Renal cortex interstitium (tissue), 11 donors: ENCODE measurements at regions not wholly inside any gene's neighbourhood (a gene's known extent, or its start where the extent isn't known, plus 50 kb on each side); places are given as distances from the start of the nearest gene placed in this dataset.
A peak's percentile ranks its signal among the peaks of the same experiment; 100 is the strongest.

Experiments
- DNase-seq, 11 donors: peaks; one replicate each; pipeline ENCODE4 v3.0.0-alpha.2; 2013; ENCODE audit warnings: low read depth in 9 of 11, low spot score in 4 of 11; ENCODE audit errors: extremely low read depth in 1 of 11

DNA sequence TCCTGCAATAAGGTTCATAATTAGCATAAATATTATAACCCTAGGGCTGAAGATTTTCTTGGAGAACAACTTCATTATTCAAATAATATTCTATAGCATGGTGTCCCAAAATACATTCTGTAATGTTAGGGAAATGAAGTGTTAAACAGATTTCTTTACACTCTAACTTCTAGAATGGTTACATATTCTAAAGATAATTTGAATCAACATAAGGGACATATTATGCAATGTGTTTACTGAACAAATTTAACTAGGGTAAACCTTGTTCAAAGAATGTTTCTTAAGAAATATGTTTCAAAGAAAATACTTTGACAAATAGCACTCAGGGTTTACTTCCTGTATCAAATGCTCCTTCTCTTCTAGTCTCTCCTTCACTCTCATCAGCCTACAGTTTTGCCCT, 281.6 kb downstream of the SLC6A15 start:
- DNase-seq = no peak

DNA sequence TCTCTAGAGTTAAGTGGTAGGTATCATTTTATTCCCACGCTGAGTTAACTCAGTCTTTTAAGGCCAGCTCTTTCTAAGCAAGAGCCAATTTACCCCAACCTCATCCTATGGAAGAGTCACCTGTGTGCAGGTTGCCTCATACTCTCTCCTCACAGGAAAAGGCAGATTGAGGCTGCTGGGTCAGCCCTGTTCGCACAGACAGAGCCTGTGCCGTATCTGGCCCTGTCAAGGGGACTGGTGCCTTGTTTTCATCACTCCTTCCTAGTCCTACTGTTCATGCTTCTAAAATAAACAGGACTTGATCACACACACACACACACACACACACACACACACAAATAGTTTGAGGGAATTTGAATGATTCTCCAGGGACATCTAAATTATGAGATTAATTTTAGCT, 285.0 kb downstream of the SLC6A15 start:
- DNase-seq = no peak

DNA sequence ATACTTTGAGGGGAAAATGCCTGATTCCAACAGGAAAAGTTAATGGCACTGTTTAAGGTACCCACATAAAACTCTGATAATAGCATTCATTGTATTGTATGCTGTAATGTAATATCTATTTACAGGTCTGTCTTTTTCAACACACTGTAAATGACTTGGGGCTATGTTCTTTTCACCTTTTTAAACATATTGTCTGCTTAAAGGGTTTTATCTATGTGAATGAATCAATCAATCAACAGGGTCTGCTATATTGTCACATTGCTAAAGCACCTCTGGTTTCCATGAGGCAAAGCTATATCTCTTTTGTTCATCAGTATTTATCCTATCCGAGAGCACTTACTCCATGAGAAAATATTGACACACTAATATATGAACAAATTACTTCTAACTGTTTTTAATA, 288.0 kb downstream of the SLC6A15 start:
- DNase-seq = no peak

DNA sequence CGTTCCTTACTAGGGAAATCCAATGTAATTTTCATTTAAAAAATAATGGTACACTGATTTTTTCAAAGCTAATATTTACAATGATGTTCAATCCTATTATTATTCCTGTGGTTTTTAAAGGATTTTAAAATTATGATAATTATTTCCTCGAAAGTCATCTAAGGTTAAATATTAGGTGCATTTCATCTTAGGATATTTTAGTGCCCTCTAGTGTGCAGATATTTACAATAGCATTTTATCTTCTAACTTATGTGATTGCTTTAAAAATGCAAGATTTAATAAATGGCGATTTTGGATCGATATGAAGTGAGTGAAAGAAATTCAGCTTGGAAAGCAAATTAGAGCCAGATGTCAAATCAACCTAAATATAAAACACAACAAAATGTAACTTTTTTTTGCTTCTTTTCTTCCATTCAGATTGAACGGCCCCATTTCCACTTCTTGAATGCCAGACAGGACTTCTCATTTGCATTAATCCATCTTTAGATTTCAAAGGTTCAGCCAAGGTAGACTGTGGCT, 293.5 kb downstream of the SLC6A15 start:
- DNase-seq = no peak

DNA sequence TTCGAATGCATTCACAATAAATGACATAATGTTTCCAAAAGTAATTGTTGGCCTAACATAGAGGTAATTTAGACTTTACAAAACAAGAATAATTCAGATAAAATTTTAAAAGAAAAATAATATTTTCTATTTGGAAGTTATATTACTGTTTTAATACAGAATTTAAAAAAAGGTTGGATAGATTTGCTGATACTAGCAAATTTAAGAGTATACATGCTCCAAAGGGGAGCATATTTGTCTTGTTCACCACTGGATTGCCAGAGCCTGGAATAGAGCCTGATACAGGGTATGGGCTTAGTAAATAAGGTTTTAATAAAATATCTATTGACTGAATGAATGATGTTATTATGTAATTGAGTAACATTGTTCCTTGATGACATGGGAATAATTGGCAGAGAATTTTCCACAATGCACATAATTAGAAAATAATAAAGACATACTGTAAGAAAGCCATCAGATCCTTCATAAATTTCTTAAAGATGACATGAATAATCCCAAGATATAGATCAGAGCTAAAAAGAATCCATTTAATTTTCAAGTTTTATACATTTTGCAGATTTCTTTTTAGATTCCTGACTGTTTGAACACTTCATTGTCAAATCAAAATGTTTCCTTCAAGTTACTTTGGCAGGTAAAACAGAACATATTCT, 305.3 kb downstream of the SLC6A15 start:
- DNase-seq = no peak

DNA sequence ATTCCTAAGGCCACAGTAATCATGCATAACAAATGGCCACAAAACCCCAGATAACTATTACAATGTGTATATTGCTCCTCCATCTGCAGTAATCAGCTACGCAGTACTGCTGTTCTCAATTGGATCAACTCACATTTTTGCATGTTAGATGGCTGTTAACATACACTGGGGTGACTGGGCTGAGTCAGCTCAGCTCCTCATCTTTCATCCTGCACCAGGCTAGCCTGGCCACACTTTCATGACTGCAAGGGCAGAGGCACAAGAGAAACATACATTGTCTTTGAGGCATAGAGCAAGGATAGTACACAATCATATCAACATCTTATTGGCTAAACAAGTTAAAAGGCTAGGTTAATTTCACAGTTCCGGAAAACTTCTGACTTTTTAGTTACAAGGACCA, 306.6 kb downstream of the SLC6A15 start:
- no peak for DNase-seq

DNA sequence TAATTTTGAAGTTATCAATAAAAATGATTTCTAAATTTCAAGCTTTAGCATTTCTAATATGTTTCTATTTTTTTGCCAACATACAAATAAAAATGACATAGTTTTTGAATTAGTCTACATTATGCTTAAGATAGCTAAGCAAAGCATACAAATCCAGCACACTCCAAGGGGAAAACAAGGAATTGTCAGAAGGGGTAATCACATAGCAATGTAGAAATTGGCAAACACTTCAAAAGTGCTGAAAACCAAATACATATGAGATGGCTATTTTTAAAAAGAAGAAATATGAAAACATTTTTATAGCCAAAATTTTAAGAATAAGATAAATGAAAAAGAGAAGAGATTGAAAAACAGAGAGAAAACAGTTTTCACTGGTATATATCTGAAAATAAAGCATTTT, 308.0 kb downstream of the SLC6A15 start:
- DNase-seq = no peak

DNA sequence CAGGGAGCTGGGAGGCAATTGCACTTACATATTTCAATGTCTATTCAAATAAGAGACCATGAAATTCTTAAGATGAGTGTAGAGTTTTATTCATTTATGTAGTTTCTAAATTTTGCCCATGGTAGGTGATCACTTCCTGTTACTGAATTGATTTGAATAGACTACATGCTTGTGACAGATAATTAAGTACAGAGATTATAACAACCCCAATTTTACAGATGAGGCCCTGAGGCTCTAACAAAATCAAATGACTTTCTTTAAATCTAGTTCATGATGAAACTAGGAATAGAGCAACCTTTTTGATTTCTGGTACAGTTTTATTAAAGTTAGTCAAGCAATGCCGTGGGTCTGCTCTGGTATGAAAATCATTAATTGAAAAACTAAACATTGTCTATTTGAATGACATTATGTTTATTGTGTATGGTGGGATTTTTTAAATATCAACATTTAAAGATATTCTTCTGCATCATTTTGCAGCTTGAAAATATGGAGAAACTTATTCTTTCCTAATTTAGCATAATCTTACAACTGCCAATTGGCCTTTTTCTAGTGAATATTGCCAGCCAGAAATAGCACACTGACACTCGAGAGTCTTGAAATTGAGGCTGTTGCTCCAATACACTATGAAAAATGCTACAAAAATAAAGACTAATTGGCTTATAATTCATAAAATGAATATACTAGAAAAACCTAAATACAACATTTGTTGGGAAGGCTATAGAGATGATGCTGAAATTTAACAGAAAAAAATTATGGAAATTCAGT, 308.9 kb downstream of the SLC6A15 start:
- no peak for DNase-seq

DNA sequence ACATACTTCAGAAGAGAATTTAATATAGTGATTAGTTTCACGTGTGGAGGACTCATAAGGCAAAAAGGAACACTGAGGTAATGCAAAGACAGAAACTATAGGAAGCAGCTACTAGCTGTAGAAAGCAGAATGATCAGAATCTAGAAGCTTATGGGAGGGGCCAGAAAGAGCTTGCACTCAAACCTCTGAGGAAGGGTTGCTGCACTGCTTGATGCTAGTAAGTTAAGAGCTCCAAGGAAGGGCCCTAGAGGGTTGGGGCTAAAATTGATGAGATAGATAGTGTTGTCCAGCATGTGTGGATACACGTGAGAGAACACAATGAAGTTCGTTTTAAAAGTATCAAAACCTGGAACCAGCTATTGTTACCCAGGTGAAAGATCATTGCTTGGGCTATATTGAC, 311.1 kb downstream of the SLC6A15 start:
- DNase-seq = no peak

DNA sequence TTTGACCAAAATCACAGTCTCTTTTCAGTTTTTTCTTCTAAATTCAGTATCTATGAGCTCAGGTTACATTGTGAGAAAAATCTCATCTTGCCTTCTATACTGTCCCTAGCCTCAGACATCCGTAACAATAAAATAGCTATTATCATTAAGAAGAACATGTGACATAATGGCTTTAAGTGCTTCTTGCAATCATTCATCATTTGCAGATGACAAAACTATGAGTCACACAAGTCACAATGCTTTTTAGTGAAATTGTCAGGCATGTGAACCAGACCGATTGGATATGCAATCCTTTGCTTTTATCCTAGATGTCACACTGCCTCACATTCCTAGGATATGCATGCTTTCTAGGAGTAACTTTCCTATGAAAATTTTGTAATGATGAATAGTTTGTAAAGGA, 313.1 kb downstream of the SLC6A15 start:
- no peak for DNase-seq

DNA sequence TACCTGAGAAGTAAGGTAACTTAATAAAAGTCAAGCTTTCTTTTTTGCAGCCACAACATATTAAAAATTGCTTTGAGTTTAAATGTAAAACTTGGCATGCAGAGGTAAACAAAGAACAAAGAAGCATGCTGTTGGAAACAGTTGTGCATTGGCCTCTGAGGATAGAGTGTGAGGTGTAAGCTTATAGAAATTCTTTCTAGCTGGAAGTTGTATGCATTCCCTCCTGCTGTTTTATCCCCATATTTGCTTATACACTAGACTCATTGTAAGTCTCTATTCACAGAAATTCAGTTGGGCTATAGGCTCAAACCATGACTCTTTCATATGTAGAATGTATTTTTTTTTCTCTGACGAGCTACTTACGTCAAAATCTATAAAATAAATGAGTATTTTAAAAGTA, 316.3 kb downstream of the SLC6A15 start:
- no peak for DNase-seq

DNA sequence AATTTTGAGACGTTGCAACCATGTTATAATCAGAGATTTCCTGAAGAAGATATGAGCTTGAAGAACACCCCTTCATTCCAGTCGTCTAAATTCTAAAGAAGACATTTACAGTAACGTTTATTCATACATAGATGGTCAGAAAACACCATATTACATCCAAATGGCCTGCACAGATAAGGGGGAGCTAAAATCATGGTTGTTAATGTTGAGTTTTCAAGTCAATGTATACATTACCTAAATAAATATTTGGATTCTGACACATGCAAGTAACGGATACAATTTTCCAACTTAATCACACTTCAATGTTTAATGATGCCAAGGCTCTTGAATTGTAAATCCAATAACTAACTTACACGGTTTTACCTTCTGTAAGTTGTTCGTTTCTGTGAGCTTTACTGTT, 318.4 kb downstream of the SLC6A15 start:
- no peak for DNase-seq

DNA sequence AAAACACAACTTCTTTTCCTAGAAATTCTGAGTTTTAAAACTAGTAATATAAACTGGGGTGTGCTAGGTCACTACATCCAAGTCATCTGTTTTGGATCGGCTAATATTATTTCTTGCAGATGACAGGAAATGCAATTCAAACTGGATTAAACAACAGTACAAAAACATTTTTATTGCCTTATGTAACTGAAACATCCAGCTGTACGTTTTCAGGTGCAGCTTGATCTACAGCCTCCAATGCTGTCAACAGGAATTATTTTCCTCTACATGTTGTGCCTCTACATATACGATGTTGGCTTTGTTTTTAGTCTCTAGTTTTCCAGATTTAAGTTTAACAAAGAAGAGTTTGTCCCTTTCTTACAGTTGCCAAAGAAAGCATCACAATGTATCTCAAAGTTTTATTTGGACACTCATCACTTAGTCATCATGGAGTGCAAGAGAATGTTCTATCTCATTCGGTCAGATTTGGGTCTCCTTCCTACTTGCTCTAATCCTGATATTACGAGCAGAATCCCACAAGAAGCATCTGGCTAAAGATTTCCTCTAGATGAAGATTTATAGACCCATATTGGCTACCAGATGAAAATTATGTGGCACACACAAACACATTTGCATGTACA, 326.7 kb downstream of the SLC6A15 start:
- DNase-seq = no peak

DNA sequence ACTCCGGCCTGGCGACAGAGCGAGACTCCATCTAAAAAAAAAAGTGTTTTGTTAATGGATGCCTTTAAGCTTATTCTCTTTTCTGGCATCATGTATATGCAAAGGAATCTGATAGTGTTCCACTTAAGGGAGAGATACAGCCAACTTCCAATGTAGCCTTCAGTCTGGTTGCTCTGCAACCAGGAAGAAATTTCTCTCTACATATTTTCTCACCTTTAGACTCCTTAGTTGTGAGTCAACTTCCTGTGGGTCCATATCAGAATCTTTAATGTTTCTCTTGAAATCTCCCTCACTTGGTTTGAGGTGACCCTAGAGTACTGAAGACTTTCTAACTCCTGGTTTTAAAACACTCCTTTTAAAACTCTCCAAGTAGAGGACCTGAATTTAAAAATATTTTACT, 340.4 kb downstream of the SLC6A15 start:
- DNase-seq = no peak

DNA sequence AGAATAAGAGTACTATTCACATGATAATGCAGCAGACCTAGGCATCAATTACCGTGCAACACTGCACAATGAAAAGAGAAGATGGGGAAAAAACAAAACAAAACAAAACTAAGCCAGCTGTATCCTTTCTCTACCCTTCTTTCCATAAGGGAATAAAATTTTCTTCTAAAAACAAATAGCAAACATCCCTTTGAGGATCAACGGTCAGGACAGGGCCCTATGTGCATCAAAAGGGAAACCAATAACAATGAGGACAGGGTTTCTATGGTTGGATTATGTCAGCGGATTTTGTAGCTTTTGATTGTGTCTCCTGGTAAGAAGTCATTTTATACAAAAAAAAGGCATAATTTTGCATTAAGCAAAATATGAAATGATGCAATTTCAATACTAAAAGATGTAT, 350.3 kb downstream of the SLC6A15 start:
- DNase-seq = no peak

DNA sequence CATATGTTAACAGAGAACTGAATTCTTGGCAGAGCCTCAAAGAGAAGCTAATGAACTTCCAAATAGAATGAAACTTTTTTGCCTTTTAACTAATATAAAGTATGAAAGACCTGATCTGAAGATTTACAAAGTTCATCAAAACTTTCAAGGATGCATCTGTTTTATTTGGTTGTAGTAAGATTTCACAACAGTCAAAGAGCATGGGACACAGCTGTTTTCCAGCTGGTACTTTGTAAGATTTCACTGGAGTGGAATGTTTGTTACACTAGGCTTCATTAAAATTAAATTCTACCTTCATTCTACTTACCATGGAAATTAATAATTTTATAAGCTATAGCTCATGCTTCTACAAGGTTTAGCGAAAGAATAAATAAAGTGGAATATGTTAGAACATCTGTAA, 351.2 kb downstream of the SLC6A15 start:
- DNase-seq = peak in 4 of 11 donors; percentile 3 to 17 (median 16)

DNA sequence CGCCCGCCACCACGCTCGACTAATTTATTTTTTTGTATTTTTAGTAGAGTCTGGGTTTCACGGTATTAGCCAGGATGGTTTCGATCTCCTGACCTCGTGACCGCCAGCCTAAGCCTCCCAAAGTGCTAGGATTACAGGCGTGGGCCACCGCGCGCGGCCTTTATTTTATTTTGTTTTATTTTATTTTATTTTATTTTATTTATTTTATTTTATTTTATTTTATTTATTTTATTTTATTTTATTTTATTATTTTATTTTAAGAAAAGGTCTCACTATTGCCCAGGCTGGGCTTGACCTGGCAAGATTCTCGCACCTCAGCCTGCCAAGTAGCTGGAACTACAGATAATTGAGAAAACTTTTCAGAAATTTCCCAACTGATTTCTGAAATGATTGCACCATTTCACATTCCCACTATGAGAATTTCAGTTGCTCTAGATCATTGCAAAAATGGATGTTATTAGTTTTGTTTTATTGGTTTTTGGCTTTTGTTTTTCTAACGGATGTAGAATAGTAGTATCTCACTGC, 358.3 kb downstream of the SLC6A15 start:
- DNase-seq = no peak

DNA sequence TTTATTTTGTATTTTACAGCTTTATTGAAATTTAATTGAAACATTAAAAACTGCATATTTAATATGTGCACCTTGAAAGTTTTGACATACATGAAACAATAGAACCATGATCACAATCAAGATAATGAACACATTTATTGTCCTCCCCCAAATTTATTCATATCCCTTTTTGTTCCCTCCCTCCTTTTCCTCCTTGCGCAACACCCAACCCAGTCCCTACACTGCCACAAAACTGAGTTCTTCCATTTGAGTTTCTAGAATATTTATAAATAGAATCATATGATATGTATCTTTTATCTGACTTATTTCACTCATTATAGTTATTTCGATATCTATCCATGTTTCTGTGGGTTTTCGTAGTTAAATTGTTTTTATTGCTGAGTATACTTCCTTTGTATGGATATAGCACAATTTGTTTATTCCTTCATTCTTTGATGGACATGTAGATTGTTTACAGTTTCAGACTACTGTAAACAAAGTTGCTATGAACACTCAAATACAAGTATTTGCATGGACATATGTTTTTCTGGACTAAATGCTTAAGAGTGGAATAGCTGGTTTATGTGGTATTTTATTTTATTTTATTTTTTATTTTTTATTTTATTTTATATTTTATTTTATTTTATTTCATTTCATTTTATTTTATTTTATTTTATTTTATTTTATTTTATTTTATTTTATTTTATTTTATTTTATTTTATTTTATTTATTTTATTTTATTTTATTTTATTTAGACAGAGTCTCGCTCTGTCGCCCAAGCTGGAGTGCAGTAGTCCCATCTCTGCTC, 359.1 kb downstream of the SLC6A15 start:
- DNase-seq = no peak

DNA sequence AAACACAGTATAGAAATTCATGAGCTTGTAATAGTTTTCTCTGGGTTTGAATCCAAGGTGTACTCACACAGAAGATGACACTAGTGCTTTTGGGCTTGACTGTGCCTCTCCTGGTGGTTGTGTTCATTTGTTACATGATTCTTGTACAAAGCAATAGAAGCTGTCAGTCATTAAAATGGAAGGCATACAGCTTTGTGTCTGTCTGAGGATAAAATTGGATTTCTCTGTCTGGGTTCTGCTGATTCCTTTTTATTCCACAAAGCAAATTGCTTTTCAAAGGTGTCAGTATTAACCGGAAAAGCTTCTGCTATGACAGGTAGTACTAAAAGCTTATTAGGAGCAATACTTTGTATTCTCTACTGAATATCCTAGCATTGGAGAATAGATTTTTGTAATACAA, 361.2 kb downstream of the SLC6A15 start:
- DNase-seq = no peak
